RWPE1 (cell line): ENCODE measurements at regions not wholly inside any gene's neighbourhood (a gene's known extent, or its start where the extent isn't known, plus 50 kb on each side); places are given as distances from the start of the nearest gene placed in this dataset.

Source experiments
- CTCF ChIA-PET: fragments of 350-600 bp; sonication (Branson Sonifier 250); formaldehyde crosslinking; extraction: SDS; loops from one replicate; lab custom pipeline; 2021; lab: Yijun Ruan, JAX
- POLR2A ChIA-PET: fragments of 400-600 bp; formaldehyde crosslinking; extraction: SDS; loops from one replicate; lab custom pipeline; 2020; ENCODE audit warnings: antibody characterized with exemption; ENCODE audit not compliant: low non-redundant PET; lab: Yijun Ruan, JAX
- DNase-seq: peaks from one replicate; pipeline ENCODE4 v3.0.0; 2012; ENCODE audit warnings: low spot score
- H3K27ac ChIP-seq: fragments of 450-650 bp; 2 replicates; pipeline ENCODE4 v1.5.1; 2017
- CTCF ChIP-seq: fragments of 450-650 bp; conservative IDR thresholded peaks from 2 replicates; pipeline ENCODE4 v1.5.1; 2017; ENCODE audit warnings: low read depth, mild to moderate bottlenecking

DNA sequence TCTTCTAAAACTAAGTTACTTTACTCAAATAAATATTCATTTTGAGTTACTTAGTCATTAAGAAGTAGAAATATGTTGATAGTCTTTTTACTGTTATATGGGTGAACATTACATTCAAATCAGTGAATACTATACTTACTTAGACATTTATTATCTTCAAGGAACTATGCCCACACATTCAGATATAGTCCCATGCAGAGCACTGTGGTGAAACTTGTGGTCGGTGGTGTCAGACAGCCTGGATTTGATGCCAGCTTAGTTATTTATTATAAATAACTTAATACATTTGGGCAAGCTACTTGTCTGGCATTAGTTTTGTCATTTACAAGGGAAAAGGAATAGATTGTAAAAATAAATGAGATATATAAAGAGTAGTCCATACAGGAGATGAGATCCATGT is 149.5 kb downstream of the RAP2B start:
- CTCF ChIA-PET = interaction anchor here (0.6 to 0.7 kb wide), 2 partner anchors 13 to 55 kb away, joined by 3 to 8 read pairs; no protein-coding TSS in a partner anchor
- DNase-seq = no peak
- H3K27ac ChIP-seq = no peak overlapping the region
- POLR2A ChIA-PET = no interaction called here
- TF ChIP-seq CTCF = no peak

GRCh38 chr3:153313302-153313965 is 151.4 kb downstream of the RAP2B start:
- ChIA-PET CTCF (no interaction called here), POLR2A (no interaction called here)
- DNase-seq = no peak
- no peak for TF ChIP-seq CTCF
- H3K27ac ChIP-seq = no peak overlapping the region

DNA sequence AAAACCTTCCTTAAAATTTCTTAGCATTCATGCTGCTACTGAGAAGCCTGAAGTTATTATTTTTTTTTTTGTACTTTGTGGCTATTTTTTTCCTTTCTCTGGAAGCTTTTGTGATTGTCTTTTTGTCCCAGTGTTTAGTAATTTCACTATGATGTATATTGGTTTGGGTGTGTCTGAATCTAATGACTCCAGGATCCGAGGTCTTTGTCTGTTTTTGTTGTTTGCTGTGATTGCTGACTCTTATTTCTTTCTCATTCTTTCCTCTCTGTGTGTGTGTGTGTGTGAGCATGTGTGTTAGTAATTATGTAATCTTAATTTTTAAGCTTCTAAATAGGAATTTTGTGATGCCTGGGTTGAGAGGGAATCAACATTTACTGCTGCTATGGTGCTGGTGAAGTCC is 152.0 kb downstream of the RAP2B start:
- ChIA-PET POLR2A (no interaction called here), CTCF (interaction anchor here (0.6 kb wide), 1 partner anchor 8 kb away, joined by 3 read pairs; no protein-coding TSS in a partner anchor)
- TF ChIP-seq CTCF = no peak
- no peak overlapping the region for H3K27ac ChIP-seq
- no peak for DNase-seq

GRCh38 chr3:153315781-153316180 is 153.8 kb downstream of the RAP2B start:
- POLR2A ChIA-PET = no interaction called here
- CTCF ChIA-PET = interaction anchor here (0.5 kb wide), 1 partner anchor 20 kb away, joined by 6 read pairs; no protein-coding TSS in a partner anchor
- no peak overlapping the region for H3K27ac ChIP-seq
- DNase-seq = no peak
- no peak for TF ChIP-seq CTCF

DNA sequence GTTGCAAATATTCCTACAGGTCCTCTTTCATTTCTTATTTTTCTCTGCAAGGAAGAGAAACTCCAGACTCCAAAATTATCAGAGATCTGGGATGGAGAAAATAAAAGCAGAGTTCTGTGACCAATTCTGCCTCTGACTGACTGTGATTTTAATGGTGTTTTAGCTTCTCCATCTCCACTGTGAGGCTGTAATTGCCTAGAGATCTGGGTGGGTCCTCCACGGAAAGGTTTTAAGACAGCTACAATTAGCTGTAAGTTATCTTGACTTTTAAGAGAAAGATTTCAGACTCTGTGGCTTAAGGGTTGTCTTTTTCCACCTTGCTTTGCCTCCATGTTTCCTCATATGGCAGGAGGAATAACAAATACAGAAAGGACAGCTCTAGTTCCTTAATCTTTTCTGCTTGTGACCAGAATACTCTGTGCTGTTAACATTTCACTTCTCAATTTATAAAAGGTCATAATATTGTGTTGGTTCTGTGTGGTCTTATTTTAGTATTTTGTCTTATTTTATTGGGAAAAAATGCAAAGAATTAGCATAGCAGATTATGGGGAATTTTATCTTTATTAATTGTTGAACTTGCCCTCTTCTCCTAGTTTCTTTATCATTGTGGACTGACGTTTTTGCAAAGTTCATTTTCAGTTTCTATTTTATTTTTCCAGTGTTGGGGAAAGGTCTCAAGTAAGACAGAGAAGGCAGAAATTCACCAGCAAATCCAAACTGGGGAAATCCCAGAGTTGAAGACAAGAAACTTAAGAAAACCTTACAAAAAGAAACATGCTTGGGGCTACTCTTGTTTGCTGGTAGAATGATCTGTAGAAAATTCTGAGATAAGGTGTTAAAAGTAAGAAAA is 157.9 kb downstream of the RAP2B start:
- DNase-seq = no peak
- no peak for TF ChIP-seq CTCF
- ChIA-PET CTCF (no interaction called here), POLR2A (no interaction called here)
- no peak overlapping the region for H3K27ac ChIP-seq

GRCh38 chr3:153320585-153321128 is 158.6 kb downstream of the RAP2B start:
- H3K27ac ChIP-seq = no peak overlapping the region
- CTCF ChIA-PET = no interaction called here
- POLR2A ChIA-PET = no interaction called here
- no peak for TF ChIP-seq CTCF
- no peak for DNase-seq
